Suprapubic skin (tissue), 3 donors: ENCODE measurements at regions not wholly inside any gene's neighbourhood (a gene's known extent, or its start where the extent isn't known, plus 50 kb on each side); places are given as distances from the start of the nearest gene placed in this dataset.

ENCODE experiments used
- POLR2A ChIP-seq, 2 donors: fragments of 450-650 bp; IDR thresholded peaks; one replicate each; pipeline ENCODE4 v1.6.1; 2017; ENCODE audit warnings: antibody characterized with exemption in 2 of 2, mild to moderate bottlenecking in 2 of 2, moderate library complexity in 2 of 2
- TF ChIP-seq, protein P1 (sequence below), 2 donors: fragments of 200-600 bp in 1 of 2; fragments of 450-650 bp in 1 of 2; sonication (generic) in 1 of 2; IDR thresholded peaks; one replicate each; pipeline ENCODE4 v1.5.1; 2016 to 2019; ENCODE audit warnings: antibody characterized with exemption in 2 of 2, mild to moderate bottlenecking in 1 of 2, moderate library complexity in 1 of 2

DNA sequence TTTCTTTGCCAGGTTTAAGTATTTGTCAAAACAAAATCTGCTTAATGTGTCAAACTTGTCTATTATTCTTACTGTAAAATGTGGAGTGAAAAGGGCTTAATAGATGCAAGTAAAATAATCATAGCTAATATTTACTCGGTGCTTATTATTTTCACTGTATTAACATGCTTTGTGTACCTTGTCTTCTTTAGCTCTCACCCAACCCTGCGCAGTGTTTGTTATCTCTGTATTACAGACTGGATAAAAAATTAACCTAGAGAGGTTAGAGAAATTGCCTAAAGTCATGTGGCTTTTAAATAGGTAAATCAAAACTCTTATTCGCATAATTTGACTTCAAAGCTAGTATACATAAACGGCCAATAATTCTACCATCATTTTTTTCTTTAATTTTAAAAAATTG lies 1864.8 kb downstream of the MAT2B start:
- TF ChIP-seq POLR2A (IDR thresholded peaks at IDR 0.05), result no peak
- TF ChIP-seq, protein P1, sequence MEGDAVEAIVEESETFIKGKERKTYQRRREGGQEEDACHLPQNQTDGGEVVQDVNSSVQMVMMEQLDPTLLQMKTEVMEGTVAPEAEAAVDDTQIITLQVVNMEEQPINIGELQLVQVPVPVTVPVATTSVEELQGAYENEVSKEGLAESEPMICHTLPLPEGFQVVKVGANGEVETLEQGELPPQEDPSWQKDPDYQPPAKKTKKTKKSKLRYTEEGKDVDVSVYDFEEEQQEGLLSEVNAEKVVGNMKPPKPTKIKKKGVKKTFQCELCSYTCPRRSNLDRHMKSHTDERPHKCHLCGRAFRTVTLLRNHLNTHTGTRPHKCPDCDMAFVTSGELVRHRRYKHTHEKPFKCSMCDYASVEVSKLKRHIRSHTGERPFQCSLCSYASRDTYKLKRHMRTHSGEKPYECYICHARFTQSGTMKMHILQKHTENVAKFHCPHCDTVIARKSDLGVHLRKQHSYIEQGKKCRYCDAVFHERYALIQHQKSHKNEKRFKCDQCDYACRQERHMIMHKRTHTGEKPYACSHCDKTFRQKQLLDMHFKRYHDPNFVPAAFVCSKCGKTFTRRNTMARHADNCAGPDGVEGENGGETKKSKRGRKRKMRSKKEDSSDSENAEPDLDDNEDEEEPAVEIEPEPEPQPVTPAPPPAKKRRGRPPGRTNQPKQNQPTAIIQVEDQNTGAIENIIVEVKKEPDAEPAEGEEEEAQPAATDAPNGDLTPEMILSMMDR (IDR thresholded peaks at IDR 0.05), result no peak
